Ishikawa (cell line): ENCODE measurements at regions not wholly inside any gene's neighbourhood (a gene's known extent, or its start where the extent isn't known, plus 50 kb on each side); places are given as distances from the start of the nearest gene placed in this dataset.

Source experiments
- CEBPB ChIP-seq: IDR thresholded peaks from 2 replicates; pipeline ENCODE4 v1.6.1; 2012
- CREB1 ChIP-seq: IDR thresholded peaks from 2 replicates; pipeline ENCODE4 v1.6.1; 2012; ENCODE audit warnings: low read depth
- EGR1 ChIP-seq: IDR thresholded peaks from 2 replicates; pipeline ENCODE4 v1.6.1; 2012
- EP300 ChIP-seq: IDR thresholded peaks from 2 replicates; pipeline ENCODE4 v1.6.1; 2012; ENCODE audit warnings: borderline replicate concordance
- FOXM1 ChIP-seq: IDR thresholded peaks from 2 replicates; pipeline ENCODE4 v1.6.1; 2012; ENCODE audit warnings: low read depth, borderline replicate concordance
- MAX ChIP-seq: IDR thresholded peaks from 2 replicates; pipeline ENCODE4 v1.6.1; 2012
- NFIC ChIP-seq: IDR thresholded peaks from 2 replicates; pipeline ENCODE4 v1.6.1; 2012
- RAD21 ChIP-seq: IDR thresholded peaks from 2 replicates; pipeline ENCODE4 v1.6.1; 2012; ENCODE audit warnings: low read depth
- REST ChIP-seq: IDR thresholded peaks from 2 replicates; pipeline ENCODE4 v1.6.1; 2012; ENCODE audit warnings: low read depth, mild to moderate bottlenecking
- TAF1 ChIP-seq: IDR thresholded peaks from 2 replicates; pipeline ENCODE4 v1.6.1; 2012; ENCODE audit warnings: low read depth, mild to moderate bottlenecking
- TCF12 ChIP-seq: IDR thresholded peaks from 2 replicates; pipeline ENCODE4 v1.6.1; 2012; ENCODE audit warnings: low read depth
- TEAD4 ChIP-seq: IDR thresholded peaks from 2 replicates; pipeline ENCODE4 v1.6.1; 2012
- YY1 ChIP-seq: IDR thresholded peaks from 2 replicates; pipeline ENCODE4 v1.6.1; 2012; ENCODE audit warnings: low read depth
- ZBTB7A ChIP-seq: IDR thresholded peaks from 2 replicates; pipeline ENCODE4 v1.6.1; 2012; ENCODE audit warnings: low read depth
- TF ChIP-seq, protein P1 (sequence below): IDR thresholded peaks from 2 replicates; pipeline ENCODE4 v1.6.1; 2012

DNA sequence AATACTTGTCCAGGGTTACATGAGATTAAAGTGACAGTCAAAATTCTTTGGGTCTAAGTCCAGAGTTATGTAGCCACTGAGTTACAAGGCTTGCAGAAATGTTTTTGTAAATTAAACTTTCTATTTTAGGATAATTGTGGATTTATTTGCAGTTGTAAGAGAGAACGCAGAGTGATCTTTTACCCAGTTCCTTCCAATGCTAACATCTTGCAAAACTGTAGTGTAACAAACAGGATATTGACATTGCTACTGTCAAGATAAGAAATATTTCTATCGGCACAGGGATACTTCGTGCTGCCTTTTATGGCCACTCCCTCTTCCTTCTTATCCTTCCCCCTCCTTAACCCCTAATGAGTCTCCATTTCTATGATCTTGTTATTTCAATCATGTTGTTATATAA lies 1022.9 kb downstream of the MCTP2 start:
- no peak for TF ChIP-seq TEAD4
- TF ChIP-seq MAX: no peak
- TF ChIP-seq NFIC: no peak
- TF ChIP-seq, protein P1, sequence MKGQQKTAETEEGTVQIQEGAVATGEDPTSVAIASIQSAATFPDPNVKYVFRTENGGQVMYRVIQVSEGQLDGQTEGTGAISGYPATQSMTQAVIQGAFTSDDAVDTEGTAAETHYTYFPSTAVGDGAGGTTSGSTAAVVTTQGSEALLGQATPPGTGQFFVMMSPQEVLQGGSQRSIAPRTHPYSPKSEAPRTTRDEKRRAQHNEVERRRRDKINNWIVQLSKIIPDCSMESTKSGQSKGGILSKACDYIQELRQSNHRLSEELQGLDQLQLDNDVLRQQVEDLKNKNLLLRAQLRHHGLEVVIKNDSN: no peak

DNA sequence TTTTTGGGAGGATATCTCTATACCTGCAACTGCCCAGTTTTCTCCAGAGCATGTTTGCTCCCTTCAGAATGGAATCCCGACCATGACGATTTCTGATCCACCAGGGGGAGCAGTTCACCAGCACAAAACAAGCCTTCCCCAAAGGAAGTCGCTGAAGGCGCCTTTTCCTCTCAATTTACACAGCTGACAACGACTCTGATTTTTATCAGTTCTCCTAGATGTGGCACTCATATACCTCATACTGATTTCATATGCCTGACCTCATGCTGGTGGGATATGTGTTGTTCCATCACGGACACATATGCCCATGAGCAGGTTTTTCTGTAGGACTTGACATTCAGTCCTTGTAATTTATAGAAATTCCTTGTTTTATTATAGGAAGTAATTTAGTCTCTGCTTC lies 1028.2 kb downstream of the MCTP2 start:
- TF ChIP-seq TEAD4: no peak
- no peak for TF ChIP-seq NFIC
- TF ChIP-seq EGR1: no peak
- TF ChIP-seq, protein P1: no peak
- TF ChIP-seq EP300: no peak
- peak; percentile 78 for TF ChIP-seq RAD21

- no peak for TF ChIP-seq TAF1
Measured at GRCh38 chr15:95259965-95260364, 1028.6 kb downstream of the MCTP2 start.

DNA sequence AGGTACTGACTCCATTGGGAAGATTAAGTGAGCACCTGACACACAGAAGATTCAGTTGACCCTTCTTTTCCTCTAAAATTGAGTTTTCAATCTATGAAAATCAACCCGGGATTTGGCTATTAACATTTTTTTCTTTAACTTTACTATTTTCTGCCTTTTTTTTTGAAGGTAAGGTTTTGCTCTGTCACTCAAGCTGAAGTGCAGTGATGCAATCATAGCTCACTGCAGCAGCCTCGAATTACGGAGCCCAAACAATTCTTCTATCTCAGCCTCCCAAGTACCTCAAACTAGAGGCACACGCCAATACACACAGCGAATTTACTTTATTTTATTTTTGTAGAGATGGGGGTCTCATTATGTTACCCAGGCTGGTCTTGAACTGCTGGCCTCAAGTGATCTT lies 1029.5 kb downstream of the MCTP2 start:
- TF ChIP-seq, protein P1: no peak
- no peak for TF ChIP-seq YY1
- no peak for TF ChIP-seq RAD21
- TF ChIP-seq TEAD4: no peak
- no peak for TF ChIP-seq EP300
- no peak for TF ChIP-seq ZBTB7A
- no peak for TF ChIP-seq TAF1
- TF ChIP-seq NFIC: no peak
- TF ChIP-seq FOXM1: no peak
- no peak for TF ChIP-seq REST
- TF ChIP-seq CREB1: no peak
- TF ChIP-seq CEBPB: no peak
- TF ChIP-seq TCF12: no peak
- no peak for TF ChIP-seq MAX
- no peak for TF ChIP-seq EGR1

GRCh38 chr15:95261546-95261945 lies 1030.2 kb downstream of the MCTP2 start:
- TF ChIP-seq CEBPB: no peak
- TF ChIP-seq EP300: no peak
- no peak for TF ChIP-seq ZBTB7A
- TF ChIP-seq MAX: no peak
- TF ChIP-seq REST: no peak
- TF ChIP-seq TAF1: no peak

DNA sequence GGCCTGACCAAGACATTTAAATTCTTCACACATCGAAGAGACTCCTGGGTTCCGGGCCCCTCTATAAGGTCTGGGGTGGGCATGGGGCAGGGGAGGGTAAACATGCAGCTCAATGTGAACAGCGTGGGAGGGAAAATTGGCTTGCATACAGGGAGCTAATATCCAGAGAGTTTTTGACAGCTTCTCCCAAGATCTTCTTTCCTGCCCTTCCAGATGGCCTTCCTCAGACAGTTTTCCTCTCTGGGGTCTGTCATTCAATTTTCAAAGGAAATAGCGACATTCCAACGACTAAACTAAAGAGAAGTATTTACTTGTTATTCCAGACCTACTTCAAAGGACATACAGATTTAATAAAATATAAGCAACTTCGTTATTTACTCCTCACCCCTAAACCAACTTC lies 1030.6 kb downstream of the MCTP2 start:
- no peak for TF ChIP-seq RAD21
- TF ChIP-seq REST: no peak
- no peak for TF ChIP-seq FOXM1
- no peak for TF ChIP-seq TCF12
- TF ChIP-seq NFIC: no peak
- TF ChIP-seq MAX: no peak
